ENCODE measurements at regions not wholly inside any gene's neighbourhood (a gene's known extent, or its start where the extent isn't known, plus 50 kb on each side); places are given as distances from the start of the nearest gene placed in this dataset.
A peak's percentile ranks its signal among the peaks of the same experiment; 100 is the strongest.
"Not testable (repeated sequence)": the region's sequence is repeated elsewhere in the genome, so short reads cannot be mapped to it uniquely, and the experiment has no call there.

DNA sequence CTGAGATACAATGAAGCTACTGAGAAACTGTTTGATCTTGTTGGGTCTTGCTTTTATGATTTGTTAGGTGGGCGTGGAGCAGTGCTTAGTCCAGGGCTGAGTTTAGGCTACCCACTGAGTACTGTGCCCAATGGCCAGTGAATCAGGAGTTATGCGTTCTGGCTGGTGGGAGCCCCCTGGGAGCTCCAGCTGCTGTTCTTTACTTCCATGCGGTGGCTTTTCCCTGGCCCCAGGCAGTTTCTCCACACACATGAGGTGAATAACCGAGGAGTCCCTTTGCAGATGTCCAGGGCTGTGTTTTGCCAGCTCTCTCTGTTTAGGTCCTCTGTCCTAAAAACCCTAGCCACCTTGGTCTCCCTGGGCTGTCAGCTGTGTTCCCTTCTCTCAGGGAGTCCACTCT, 106.5 kb downstream of the KLF13 start:
- DNase-seq: no peak

DNA sequence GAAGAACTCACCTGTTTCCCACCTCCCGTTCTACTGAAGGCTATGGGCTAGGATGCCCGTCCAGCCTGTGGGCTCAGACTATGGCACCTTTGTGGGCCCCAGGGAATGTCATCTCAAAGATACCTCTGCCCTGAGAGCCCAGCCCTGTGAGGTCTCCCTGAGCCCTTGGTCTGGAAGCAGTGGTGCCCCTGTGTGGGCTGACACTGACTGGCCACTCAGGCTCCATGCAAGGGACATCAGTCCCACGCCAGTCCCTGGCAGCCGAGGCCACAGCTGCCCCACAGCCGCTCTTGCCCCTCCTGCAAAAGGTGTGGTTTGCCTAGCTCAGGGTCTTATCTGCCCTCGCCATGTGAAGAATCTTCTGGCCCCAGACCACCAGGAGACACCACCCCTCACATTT, 106.9 kb downstream of the KLF13 start:
- no peak for DNase-seq

DNA sequence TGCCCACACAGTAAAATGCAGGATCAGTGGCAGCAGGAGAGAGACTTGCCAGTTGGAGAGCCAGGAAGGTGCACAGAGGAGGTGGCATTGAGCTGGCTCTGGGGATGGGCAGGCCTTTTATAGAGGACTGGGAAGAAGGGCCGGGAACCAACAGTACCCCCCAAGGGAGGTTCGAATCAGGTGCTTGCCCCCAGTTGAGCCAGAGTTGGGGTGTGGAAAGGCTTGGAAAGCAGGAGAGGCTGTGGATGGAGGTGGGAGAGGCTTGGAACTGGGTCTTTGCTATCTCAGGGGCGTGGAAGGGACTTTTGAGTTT, 107.6 kb downstream of the KLF13 start:
- DNase-seq: no peak

DNA sequence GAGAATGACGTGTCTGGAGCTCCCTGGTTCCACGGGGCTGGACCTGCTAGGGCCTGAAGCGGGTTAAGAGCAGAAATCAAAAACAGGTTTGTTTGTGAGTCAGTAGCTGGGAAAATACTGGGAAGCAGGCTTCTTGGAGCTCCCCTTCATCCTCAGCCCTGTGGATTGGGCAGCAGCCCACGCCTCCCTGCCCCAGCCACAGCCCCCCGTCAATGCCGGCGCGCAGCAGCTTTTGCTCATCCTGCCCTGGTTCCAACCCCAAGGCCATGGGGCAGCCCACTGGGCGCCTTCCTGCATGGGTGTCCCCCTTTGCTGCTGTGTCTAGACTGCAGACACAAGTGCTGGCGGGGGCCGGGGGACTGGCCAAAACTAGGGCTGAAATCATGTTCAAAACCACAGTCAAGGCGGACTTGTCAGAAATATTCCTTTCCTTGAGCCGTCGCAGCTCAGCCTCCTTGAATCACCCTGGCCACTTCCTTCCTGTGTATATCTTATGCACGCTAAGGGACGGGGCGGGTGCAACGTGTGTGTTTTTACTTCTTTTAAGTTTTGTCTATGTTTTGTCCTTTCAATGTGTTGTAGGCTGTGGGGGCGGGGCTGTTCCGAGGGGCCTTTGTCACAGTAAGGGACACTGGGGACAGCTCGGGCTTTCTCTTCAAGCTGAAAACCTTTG, 108.1 kb downstream of the KLF13 start:
- DNase-seq: no peak

DNA sequence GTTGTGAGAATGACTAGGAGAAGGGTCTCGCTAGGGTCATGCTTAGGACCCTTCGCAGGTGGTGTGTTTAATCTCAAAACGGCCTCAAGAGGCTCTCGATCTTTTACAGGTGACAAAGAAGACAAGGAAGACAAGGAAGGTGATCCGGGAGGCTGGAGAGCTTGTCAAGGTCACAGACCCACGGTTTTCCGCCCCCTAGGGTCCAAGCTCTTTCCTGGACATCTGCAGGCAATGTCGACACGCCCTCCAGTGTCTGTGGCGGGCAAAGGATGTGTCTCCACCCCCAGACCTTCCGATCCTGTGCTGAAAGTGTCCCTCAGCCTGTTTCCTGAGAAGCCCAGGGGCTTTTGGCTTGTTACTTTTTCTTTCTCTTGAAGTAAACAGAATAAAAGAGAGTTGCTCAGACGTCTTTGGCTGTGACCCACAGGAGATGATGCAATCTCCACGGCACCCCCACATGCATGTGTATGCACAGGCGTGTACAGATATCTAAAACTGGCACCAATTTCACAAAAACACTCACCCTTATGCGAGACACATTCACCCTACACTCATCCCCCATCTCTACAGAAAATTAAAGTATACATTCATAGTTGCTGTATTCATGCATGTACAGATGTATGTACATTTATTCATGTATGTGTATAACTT, 108.8 kb downstream of the KLF13 start:
- DNase-seq: peak; percentile 31

DNA sequence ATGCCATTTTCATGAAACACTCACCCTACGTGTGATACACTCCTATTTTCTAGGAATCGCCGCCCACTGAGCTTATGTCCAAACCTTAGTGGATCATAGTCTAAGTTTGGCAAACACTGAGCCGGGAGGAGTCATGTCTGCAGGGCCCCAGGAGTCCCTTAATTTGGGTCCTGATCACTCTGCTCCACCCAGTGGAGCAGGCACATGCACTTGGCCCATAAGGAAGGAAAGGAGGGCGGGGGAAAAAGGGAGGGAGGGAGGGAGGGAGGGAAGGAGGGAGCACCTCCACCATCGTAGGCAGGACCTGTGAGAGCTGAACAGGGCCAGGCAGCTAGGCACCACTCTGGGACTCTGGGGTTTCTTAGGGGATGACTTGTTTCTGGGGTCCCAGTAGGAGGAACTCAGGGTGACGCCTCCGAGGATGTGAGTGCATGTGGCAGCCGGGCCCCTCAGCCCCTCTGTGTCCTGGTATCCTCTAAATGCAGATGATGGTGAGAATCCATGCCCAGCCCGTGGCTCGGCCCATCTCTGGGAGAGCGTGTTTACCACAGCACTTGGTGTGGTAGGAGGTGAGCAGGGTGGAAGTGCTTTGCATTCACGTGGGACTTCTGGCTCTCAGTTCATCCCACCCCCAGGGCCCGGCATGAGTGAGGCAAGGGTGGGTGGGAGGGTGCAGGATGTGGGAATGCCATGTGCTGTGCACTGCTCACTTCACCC, 109.4 kb downstream of the KLF13 start:
- no peak for DNase-seq

DNA sequence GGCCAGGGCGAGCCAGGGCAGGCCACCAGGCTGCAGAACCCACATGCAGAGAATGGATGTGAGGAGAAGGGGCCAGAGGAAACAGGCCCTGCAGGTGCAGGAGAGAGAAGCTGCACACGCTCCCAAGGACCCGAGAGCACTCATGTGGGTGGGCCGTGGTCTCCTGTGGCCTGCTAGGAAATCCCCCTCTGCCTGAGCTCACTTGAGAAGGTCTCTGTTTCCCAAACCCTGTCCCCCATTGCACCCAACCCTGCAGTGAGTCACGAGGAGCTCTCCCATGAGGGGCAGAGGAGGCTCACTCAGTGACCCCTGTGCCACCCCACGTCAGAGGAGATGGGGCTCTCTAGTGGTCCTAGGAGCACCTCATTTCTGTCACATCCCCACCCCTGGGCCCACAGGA, 111.1 kb downstream of the KLF13 start:
- DNase-seq: no peak

DNA sequence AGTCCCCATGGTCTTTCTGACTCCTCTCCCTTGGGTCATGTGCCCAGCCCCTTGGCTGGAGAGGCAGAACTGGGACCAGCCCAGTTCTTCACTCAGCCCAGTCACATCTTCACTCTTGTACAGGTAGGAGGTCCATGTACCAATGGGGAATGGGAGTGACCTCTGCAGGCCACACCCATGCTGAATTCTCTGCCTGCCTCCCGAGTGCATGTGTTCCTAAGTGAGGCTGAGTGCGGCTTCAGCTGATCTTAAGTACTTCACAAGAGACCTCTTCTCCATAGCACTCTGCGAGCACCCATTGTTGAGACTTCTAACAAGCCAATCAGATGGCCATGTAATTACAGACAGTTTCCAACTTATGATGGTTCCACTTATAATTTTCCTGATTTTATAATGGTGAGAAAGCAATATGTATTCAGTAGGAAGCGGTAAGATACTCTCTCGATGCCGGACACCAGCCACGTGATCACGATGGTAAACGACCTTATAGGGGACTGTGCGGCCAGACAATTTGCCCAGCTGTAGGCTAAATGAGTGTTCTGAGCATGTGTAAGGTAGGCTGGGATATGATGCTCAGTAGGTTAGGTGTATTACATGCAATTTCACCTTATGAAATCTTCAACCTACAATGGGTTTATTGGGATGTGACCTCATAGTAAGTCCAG, 112.1 kb downstream of the KLF13 start:
- no peak for DNase-seq

DNA sequence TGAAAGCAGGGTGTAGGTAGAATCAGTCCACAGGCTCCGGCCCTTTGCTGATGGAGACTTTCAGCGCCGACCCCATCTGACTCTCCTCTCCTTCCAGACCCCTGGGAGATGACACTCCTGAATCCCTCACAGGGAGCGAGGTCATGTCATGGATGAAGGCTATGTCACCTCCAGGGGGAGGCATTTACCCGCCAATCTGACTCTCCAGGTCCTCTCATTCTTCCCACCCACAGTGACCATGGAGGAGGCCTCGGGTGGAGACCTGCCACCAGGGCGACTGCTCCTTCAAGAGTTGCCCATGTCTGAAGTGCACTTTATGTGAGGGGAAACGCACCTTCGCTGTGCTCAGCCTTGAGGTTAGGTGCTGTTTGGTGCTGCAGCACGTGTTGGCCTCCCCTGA, 112.7 kb downstream of the KLF13 start:
- DNase-seq: no peak

DNA sequence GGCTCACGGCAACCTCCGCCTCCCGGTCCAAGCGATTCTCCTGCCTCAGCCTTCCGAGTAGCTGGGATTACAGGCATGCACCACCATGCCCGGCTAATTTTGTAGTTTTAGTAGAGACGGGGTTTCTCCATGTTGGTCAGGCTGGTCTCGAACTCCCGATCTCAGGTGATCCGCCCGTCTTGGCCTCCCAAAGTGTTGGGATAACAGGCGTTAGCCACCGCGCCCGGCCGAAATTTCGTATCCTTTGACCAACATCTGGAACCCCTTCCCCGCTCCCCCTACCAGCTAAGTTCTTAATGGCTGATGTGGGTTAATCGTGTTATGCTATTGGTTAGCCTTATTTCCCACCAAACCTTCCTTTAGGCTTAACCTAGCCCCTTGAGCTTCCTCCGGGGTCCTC, 113.6 kb downstream of the KLF13 start:
- DNase-seq: not testable (repeated sequence)

DNA sequence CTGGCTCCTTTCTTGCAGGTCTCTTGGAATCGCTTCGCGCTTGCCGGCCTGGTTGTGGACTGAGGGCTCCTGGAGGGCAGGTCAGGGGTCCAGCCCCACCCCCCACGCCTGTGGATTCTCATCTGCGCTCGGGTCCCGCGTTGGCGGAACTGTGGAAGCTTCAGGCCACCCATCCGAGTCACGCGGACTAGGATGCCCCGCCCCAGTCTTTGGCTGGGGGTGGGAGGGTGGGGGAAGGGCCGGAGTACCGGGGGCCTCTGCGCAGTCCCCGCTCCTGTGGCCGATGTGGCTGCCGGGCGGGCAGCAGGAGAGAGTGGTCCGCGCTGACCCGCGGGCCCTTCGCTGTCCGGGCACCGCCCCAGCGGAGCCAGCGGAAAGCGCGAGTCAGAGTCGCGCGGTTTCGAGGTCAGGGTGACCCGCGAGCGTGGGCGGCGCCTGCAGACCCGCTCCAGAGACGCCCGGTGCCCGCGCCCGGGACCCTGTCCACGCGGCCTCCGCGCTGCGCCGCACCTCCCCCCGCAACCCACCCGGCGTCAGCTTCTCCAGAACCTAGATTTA, 114.2 kb downstream of the KLF13 start:
- no peak for DNase-seq

DNA sequence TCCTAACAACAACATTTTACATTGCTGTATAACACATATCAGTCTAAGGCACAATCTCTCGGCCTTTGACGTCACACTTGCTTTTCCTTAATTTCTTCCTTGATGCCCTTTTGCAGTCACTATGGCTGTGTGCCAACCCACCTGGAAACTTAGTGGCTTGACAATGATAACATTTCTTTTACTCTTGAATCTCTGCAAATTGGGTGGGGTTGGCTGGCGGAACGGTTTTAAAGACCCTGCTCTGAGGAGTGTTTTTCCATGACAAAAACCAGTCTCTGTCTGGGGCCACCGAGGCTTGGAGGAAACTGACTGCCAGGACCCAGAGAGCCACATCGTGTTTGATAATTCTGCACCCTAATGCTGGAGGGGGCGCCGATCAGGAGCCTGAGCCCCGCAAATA, 115.6 kb downstream of the KLF13 start:
- DNase-seq: no peak

DNA sequence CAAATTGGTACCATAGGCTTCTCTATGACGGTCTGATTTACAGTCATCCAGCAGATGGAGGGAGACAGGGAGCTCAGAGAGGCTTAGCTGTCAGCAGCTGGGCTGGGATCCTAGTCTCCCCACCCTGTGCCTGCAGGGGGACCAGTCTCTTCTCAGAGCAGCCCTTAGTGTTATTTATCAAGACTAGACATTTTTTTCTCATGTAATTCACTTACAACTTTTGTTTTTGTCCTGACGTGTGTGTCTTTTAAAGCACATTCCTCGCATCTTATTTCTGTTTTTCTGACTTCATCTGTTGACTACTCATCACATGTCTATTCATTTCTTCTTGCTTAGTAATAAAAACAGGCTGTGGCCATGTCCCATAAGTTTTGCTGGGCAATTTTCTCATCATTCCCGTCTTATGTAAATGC, 116.1 kb downstream of the KLF13 start:
- DNase-seq: no peak

DNA sequence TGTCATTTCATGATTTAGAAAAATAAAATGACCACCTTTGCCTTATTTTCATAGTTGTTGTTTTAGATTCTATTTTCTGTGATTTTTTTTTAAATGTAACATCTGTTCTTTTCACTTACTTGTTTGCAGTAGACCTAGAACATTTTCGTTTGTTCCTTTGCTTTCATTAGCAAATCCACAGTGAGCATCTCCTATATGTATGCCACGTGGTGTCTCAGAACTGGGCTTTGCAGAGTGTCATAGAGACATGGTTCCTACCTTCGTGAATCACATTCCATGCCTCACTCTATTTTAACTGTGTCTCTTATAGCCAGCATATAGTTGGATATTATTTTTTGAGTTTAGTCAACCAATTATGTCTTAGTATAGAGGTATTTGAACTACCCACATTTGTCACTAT, 118.2 kb downstream of the KLF13 start:
- no peak for DNase-seq

DNA sequence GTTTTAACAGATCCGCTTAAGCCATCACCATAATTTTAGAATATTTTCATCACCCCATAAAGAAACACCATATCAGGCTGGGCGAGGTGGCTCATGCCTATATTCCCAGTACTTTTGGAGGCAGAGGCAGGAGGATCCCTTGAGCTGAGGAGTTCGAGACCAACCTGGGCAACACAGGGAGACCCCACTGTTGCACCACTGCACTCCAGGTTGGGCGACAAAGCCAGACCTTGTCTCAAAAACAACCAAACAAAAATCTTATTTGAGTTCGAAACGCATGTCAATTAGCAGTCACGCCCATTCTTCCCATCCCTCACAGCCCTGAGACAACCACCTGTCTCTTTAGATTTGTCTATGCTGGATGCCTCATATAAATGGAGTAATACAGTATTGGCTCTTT, 119.9 kb downstream of the KLF13 start:
- DNase-seq: no peak

DNA sequence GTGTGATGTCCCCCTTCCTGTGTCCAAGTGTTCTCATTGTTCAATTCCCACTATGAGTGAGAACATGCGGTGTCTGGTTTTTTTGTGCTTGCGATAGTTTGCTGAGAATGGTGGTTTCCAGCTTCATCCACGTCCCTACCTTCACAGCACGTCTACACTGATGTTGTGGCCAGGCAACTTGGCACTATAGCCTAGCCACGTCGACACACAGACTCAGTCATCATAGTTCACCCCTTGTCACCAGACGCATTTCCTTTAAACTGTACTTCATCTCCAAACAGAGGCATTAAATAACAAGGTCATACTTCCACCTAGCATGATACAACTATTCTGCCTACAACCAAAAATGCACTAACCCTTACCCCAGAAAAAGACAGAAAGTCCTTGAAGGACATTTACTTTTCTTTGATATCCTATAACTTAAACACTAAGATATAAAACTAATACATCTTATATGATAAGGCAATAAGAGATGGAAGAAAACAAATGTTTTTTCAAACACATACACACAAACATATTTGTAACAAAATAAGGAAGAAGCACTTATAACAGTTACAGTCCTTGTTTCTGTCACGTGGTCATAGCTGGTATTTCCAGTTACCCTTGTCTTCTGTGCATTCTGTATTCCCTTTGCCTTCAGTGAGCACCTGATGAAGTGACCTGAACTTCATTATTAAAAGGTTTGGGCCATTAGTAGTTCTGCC, 121.4 kb downstream of the KLF13 start:
- no peak for DNase-seq

DNA sequence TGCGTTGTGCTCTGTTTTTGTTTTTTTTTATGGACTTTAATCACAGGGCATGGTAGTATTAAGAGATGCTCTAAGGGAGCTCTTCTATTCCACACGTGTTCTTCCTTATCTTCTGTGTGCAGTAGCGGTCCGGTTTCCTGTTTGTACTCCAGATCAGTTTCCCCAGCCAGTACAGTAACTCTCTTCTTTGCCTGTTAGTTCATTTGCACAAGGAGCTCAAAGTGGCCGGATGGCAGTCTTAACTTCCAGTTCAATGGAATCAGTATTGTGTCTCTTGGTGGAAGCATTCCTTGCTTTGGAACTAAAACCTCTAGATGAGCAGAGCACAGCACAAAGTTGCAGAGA, 122.0 kb downstream of the KLF13 start:
- DNase-seq: no peak

DNA sequence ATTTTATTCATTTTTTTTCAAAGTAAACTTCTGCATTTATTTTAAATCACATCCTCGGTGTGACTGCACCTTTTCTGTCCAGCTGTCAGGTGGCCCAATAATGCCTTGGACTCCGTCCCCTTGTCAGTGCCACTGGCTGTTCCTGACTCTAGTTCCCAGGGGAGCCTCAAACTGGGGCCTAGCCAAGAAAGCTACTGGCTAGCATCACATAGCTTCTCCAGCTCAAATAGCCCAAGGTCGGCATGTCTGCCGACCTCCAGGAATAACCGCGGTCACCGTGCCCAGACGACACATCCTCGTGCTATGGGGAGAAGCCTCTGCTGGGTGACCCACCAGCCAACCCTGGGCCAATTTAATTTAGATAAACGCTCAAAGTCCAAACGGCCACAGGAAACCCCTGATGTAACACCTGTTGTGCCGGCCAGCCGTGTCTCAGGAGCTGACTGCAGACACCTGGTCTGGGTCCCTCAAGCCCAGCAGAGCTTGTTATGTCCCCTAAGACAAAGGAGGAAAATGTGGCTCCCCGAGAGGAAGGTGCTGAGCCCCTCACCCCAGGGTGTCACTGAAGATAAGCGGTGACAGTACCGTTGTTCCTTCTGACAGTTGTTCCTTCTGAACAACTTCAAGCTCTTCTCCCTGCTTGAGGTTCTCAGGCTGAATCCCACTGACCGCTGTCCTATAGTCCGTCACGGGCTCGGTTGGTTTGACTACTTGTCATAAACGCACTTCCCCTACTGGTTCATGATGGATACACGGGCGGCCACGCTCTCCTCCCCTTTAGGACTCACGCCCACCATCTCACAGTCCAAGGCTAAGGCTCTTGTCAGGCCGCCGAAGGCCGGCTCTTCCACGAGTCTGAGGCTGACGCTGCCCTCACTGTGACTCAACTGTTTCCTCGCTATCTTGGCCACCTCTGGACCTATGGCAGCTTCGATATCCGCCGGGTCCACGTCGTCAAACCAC, 126.2 kb downstream of the KLF13 start:
- DNase-seq: no peak

DNA sequence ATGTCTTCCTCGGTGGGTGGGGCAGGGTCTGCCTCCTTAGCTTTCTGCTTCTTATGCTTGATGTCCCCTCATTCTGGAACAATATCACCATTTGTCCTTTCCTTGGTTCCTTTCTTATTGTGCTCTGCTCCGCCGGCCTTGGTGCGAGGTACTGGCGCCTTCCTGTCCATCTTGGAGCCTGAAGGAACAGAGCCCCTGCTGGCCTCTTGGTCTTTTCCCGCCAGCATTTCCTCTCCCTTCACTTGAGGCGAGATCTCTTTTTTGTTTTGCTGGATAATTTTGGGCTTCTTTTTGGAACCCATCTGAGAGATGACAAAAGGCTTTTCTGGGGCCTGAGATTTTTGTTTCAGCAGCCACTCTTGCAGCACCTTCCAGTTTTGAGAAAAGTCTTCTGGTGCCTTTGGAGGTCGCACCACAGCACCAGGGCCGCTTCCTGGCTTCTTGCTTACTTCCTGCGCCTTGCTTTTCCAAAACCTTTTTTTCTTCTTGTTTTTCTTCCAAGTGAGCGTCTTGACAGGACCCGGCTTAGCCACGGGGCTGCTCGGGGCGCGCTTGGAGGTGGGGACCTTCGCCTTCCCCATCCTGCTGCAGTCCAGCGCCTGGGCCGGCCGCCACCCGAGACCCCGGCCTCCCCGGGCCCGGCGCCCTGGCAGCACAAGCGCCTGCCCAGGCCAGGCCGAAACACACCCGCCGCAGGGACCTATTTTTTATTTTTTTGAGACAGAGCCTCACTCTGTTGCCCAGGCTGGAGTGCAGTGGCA, 127.1 kb downstream of the KLF13 start:
- DNase-seq: no peak

DNA sequence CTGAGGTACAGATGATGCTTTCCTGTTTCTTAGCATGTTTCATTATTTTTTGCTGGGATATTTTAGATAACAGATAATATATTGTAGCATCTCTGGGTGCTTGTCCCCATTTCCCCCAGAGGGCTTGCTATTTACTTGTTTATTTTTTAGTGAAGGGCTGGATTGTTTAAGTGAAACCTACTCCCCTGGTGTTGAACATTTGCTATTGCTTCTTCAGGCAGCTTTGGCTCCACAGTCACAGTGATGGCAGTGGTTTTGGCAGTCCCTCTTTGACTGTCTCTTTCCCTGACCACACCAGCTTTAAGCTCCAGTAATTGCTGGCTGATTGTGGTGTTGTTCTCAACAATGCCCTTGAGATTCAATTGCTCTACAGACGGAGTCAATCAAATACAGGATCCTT, 128.9 kb downstream of the KLF13 start:
- no peak for DNase-seq

Measured in COR-L47 (cell line).